HCT116 (cell line): ENCODE measurements at regions not wholly inside any gene's neighbourhood (a gene's known extent, or its start where the extent isn't known, plus 50 kb on each side); places are given as distances from the start of the nearest gene placed in this dataset.

ENCODE experiments used
- ATF3 ChIP-seq: IDR thresholded peaks from 2 replicates; pipeline ENCODE4 v1.6.1; 2012
- CTCF ChIP-seq, 3 experiments: fragments of 200-600 bp in 1 of 3; sonication (generic) in 1 of 3; IDR thresholded peaks in 2 of 3; conservative IDR thresholded peaks in 1 of 3; 2 replicates each; pipeline ENCODE4 v1.5.1; 2012 to 2017; ENCODE audit warnings: low read depth in 2 of 3, low read length in 2 of 3, antibody characterized with exemption in 1 of 3, borderline replicate concordance in 1 of 3, control low read depth in 1 of 3, mild to moderate bottlenecking in 1 of 3, mixed read lengths in 1 of 3, mixed run types in 1 of 3, moderate library complexity in 1 of 3; ENCODE audit not compliant: insufficient read depth in 1 of 3
- EZH2 ChIP-seq: fragments of 200-600 bp; sonication (generic); IDR thresholded peaks from 2 replicates; pipeline ENCODE4 v1.6.1; 2017; ENCODE audit warnings: antibody characterized with exemption, mixed run types
- EZH2phosphoT487 ChIP-seq: fragments of 200-600 bp; IDR thresholded peaks from 2 replicates; pipeline ENCODE4 v1.6.1; 2018; ENCODE audit warnings: antibody characterized with exemption, borderline replicate concordance
- MAX ChIP-seq: IDR thresholded peaks from 2 replicates; pipeline ENCODE4 v1.6.1; 2012
- POLR2A ChIP-seq: IDR thresholded peaks from 2 replicates; pipeline ENCODE4 v1.7.0; 2011; ENCODE audit warnings: borderline replicate concordance; ENCODE audit not compliant: insufficient read depth, insufficient read length; ENCODE audit errors: extremely low read depth
- RAD21 ChIP-seq: IDR thresholded peaks from 2 replicates; pipeline ENCODE4 v1.6.1; 2012; ENCODE audit warnings: low read depth, mild to moderate bottlenecking
- REST ChIP-seq: IDR thresholded peaks from 2 replicates; pipeline ENCODE4 v1.6.1; 2012; ENCODE audit warnings: low read depth
- YY1 ChIP-seq: IDR thresholded peaks from 2 replicates; pipeline ENCODE4 v1.6.1; 2011; ENCODE audit warnings: low read length, low read depth, moderate library complexity, mild to moderate bottlenecking; ENCODE audit not compliant: insufficient replicate concordance; ENCODE audit errors: extremely low read depth
- ZBTB33 ChIP-seq: IDR thresholded peaks from 2 replicates; pipeline ENCODE4 v1.6.1; 2011; ENCODE audit warnings: mild to moderate bottlenecking, low read length, moderate library complexity; ENCODE audit not compliant: insufficient replicate concordance; ENCODE audit errors: extremely low read depth

- TF ChIP-seq CTCF (IDR thresholded peaks at IDR 0.05 in 2 of 3, conservative IDR thresholded peaks at IDR 0.05 in 1 of 3; ENCODE audit: borderline replicate concordance in 1 of 3, insufficient read depth in 1 of 3, low read depth in 2 of 3, low read length in 2 of 3) (no peak), EZH2 (no peak), ATF3 (no peak), POLR2A (no peak), YY1 (no peak), ZBTB33 (no peak), EZH2phosphoT487 (no peak), REST (no peak), RAD21 (no peak), MAX (no peak)
These were observed 398.4 kb downstream of the TBC1D32 start for GRCh38 chr6:120935908-120936307.
